A673 (cell line): ENCODE measurements at regions not wholly inside any gene's neighbourhood (a gene's known extent, or its start where the extent isn't known, plus 50 kb on each side); places are given as distances from the start of the nearest gene placed in this dataset.

Experiments used
- BruUV-seq: library from RNA; stranded (reverse); fragments of 400-500 nt; replicated peaks from 2 replicates; lab custom pipeline; 2021; lab: Mats Ljungman, UMichigan
- CTCF ChIA-PET: fragments of 300-600 bp; sonication (Branson Sonifier 250); formaldehyde crosslinking; loops from one replicate; lab custom pipeline; 2022; ENCODE audit warnings: antibody characterized with exemption; lab: Charles Lee
- POLR2A ChIA-PET: fragments of 300-600 bp; sonication (Branson Sonifier 250); formaldehyde crosslinking; loops from one replicate; lab custom pipeline; 2022; ENCODE audit warnings: antibody characterized with exemption; ENCODE audit not compliant: low non-redundant PET; lab: Charles Lee
- DNase-seq: peaks from one replicate; pipeline ENCODE4 v3.0.0-alpha.2; 2015; ENCODE audit warnings: low spot score
- H3K27ac ChIP-seq: fragments of 200-600 bp; sonication (generic); 2 replicates; pipeline ENCODE4 v1.5.1; 2016; ENCODE audit warnings: mixed run types, low read depth, mild to moderate bottlenecking, mixed read lengths, antibody characterized with exemption, low read length; ENCODE audit not compliant: poor library complexity, severe bottlenecking
- H3K27me3 ChIP-seq: fragments of 200-600 bp; sonication (generic); replicated peaks from 2 replicates; pipeline ENCODE4 v1.6.1; 2017; ENCODE audit warnings: mixed run types, low read depth, mild to moderate bottlenecking, mixed read lengths, antibody characterized with exemption, low read length; ENCODE audit not compliant: insufficient read depth, poor library complexity
- H3K36me3 ChIP-seq: fragments of 200-600 bp; sonication (generic); 2 replicates; pipeline ENCODE4 v1.6.1; 2016; ENCODE audit warnings: mixed run types, mild to moderate bottlenecking, mixed read lengths, antibody characterized with exemption, low read length; ENCODE audit not compliant: insufficient read depth, poor library complexity, severe bottlenecking
- H3K4me1 ChIP-seq: fragments of 200-600 bp; sonication (generic); 2 replicates; pipeline ENCODE4 v1.6.1; 2017; ENCODE audit warnings: mixed run types, mild to moderate bottlenecking, mixed read lengths, antibody characterized with exemption, low read length; ENCODE audit not compliant: insufficient read depth, poor library complexity, severe bottlenecking
- H3K4me3 ChIP-seq: fragments of 200-600 bp; sonication (generic); 2 replicates; pipeline ENCODE4 v1.5.1; 2016; ENCODE audit warnings: low read depth, mixed run types, mild to moderate bottlenecking, mixed read lengths, low read length; ENCODE audit not compliant: poor library complexity, severe bottlenecking
- H3K9me3 ChIP-seq: fragments of 200-600 bp; sonication (generic); 2 replicates; pipeline ENCODE4 v1.6.1; 2016; ENCODE audit warnings: mixed run types, low read depth, mild to moderate bottlenecking, mixed read lengths, antibody characterized with exemption, low read length; ENCODE audit not compliant: poor library complexity, severe bottlenecking
- EZH2 ChIP-seq: fragments of 200-600 bp; sonication (generic); IDR thresholded peaks from 2 replicates; pipeline ENCODE4 v1.6.1; 2017; ENCODE audit warnings: borderline replicate concordance, low read depth, mild to moderate bottlenecking, mixed read lengths, antibody characterized with exemption, low read length; ENCODE audit not compliant: poor library complexity, severe bottlenecking
- intact Hi-C: fragments of 100-400 bp; cut with micrococcal nuclease; formaldehyde crosslinking; loops from one replicate; pipeline ENCODE4 v1.10.0; 2022; ENCODE audit not compliant: unreplicated experiment
- TF ChIP-seq, protein P1 (sequence below): fragments of 300-800, 200-600 bp; sonication (generic); conservative IDR thresholded peaks from 2 replicates; pipeline ENCODE4 v1.5.1; 2017; ENCODE audit warnings: low read depth, mild to moderate bottlenecking, antibody characterized with exemption, low read length, moderate library complexity, mixed read lengths

- ChIA-PET CTCF (no interaction called here), POLR2A (no interaction called here)
- TF ChIP-seq, protein P1, sequence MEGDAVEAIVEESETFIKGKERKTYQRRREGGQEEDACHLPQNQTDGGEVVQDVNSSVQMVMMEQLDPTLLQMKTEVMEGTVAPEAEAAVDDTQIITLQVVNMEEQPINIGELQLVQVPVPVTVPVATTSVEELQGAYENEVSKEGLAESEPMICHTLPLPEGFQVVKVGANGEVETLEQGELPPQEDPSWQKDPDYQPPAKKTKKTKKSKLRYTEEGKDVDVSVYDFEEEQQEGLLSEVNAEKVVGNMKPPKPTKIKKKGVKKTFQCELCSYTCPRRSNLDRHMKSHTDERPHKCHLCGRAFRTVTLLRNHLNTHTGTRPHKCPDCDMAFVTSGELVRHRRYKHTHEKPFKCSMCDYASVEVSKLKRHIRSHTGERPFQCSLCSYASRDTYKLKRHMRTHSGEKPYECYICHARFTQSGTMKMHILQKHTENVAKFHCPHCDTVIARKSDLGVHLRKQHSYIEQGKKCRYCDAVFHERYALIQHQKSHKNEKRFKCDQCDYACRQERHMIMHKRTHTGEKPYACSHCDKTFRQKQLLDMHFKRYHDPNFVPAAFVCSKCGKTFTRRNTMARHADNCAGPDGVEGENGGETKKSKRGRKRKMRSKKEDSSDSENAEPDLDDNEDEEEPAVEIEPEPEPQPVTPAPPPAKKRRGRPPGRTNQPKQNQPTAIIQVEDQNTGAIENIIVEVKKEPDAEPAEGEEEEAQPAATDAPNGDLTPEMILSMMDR: no peak
- H3K4me1 ChIP-seq: no peaks in the 10 kb centered on the region
- no peaks in the 10 kb centered on the region for H3K27me3 ChIP-seq
- no peak overlapping the region for H3K27ac ChIP-seq
- no peak for DNase-seq
- intact Hi-C loops: no loop called here
- BruUV-seq: no TSS peak
- no peaks in the 10 kb centered on the region for H3K36me3 ChIP-seq
- no peaks in the 10 kb centered on the region for H3K9me3 ChIP-seq
- H3K4me3 ChIP-seq: no peak overlapping the region
Observed at GRCh38 chr2:14284244-14284643, 348.3 kb upstream of the LRATD1 start.

DNA sequence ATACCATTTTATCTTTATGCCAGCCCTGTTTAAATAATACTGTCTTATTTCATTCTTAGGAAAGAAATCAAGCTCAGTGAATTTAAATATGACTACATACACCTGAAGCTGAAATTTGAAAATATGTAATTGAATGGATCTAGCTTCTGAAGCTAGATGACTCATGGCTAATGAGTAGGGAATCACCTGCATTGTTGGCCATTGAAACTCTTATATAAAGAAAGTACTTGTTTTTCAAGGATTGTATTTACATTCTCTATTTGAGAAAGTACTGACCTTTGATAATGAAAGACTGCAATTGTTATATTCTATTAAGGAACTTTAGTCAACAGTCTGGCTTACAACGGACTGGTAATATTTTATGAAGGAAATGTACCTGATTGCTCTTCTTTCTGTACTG, 346.7 kb upstream of the LRATD1 start:
- TF ChIP-seq, protein P1: no peak
- TF ChIP-seq EZH2: no peak
- no peak overlapping the region for H3K27ac ChIP-seq
- POLR2A ChIA-PET: interaction anchor here (0.7 kb wide), 1 partner anchor 96 kb away, joined by 4 read pairs; no protein-coding TSS in a partner anchor

DNA sequence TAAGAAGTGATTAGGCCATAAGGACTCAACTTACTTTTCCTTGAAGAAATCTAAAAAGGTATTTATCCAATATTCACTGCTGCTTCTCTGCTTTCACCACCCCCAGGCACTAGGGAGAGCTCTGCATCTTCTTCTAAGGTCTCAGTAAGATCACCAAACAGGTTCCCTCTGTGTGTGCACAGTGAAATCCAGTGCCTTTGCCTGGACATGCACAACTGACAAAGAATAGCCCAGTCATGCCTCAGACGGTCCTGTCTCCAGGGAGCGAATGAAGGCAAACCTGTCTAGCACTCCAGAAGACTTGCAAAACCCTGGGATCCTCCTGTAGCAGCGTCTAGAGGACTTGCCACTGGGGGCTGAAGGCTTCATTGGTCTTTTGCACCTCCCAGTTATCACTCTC, 344.5 kb upstream of the LRATD1 start:
- no TSS peak for BruUV-seq

More for the DNA sequence above, 346.7 kb upstream of the LRATD1 start:
- no peaks in the 10 kb centered on the region for H3K36me3 ChIP-seq
- peaks cover 2% of the 10 kb centered on the region for H3K27me3 ChIP-seq
- no peak overlapping the region for H3K4me3 ChIP-seq
- intact Hi-C loops: no loop called here
- CTCF ChIA-PET: no interaction called here
- BruUV-seq: no TSS peak
- no peak for DNase-seq
- no peaks in the 10 kb centered on the region for H3K9me3 ChIP-seq
- H3K4me1 ChIP-seq: no peaks in the 10 kb centered on the region

More for the DNA sequence above, 344.5 kb upstream of the LRATD1 start:
- peaks cover 3% of the 10 kb centered on the region for H3K27me3 ChIP-seq
- no peak overlapping the region for H3K27ac ChIP-seq
- POLR2A ChIA-PET: no interaction called here
- H3K4me3 ChIP-seq: no peak overlapping the region
- CTCF ChIA-PET: no interaction called here
- no peaks in the 10 kb centered on the region for H3K36me3 ChIP-seq
- no peak for TF ChIP-seq EZH2
- TF ChIP-seq, protein P1: no peak
- no peaks in the 10 kb centered on the region for H3K4me1 ChIP-seq
- no peaks in the 10 kb centered on the region for H3K9me3 ChIP-seq
- intact Hi-C loops: no loop called here
- DNase-seq: no peak
